CD14-positive monocyte (primary cell): ENCODE measurements at regions not wholly inside any gene's neighbourhood (a gene's known extent, or its start where the extent isn't known, plus 50 kb on each side); places are given as distances from the start of the nearest gene placed in this dataset.

Experiments
- DNase-seq, 3 donors: peaks; one replicate each; pipeline ENCODE4 v3.0.0-alpha.2; 2011 to 2022
- H2AFZ ChIP-seq: 2 replicates; pipeline ENCODE4 v1.6.0; 2012; ENCODE audit warnings: mild to moderate bottlenecking, low read depth, low read length, inconsistent platforms; ENCODE audit not compliant: insufficient read depth, poor library complexity, severe bottlenecking
- H3K27ac ChIP-seq, 2 donors: 1 replicate in 1 of 2; 2 replicates in 1 of 2; pipeline ENCODE4 v1.5.1; 2012 to 2013; ENCODE audit warnings: low read length in 2 of 2, control low read depth in 1 of 2, inconsistent platforms in 1 of 2, low read depth in 1 of 2, mild to moderate bottlenecking in 1 of 2
- H3K27me3 ChIP-seq, 2 donors: one replicate each; pipeline versions ENCODE4 v1.6.0 to v1.6.1; 2011 to 2013; ENCODE audit warnings: low read length in 2 of 2; ENCODE audit not compliant: control insufficient read depth in 2 of 2, insufficient read depth in 2 of 2
- H3K36me3 ChIP-seq, 2 donors: replicated peaks in 1 of 2; 1 replicate in 1 of 2; 2 replicates in 1 of 2; pipeline versions ENCODE4 v1.5.1 to v1.6.1; 2012 to 2013; ENCODE audit warnings: low read length in 2 of 2, control low read depth in 1 of 2, inconsistent platforms in 1 of 2, mild to moderate bottlenecking in 1 of 2; ENCODE audit not compliant: insufficient read depth in 2 of 2, control insufficient read depth in 1 of 2
- H3K4me1 ChIP-seq, 2 donors: 1 replicate in 1 of 2; 2 replicates in 1 of 2; pipeline versions ENCODE4 v1.5.1 to v1.6.1; 2012 to 2013; ENCODE audit warnings: low read length in 2 of 2, control low read depth in 1 of 2, inconsistent platforms in 1 of 2, mild to moderate bottlenecking in 1 of 2, moderate library complexity in 1 of 2; ENCODE audit not compliant: insufficient read depth in 2 of 2, control insufficient read depth in 1 of 2
- H3K4me2 ChIP-seq: replicated peaks from 2 replicates; pipeline ENCODE3; 2012; ENCODE audit warnings: low read length, moderate library complexity, mild to moderate bottlenecking; ENCODE audit not compliant: poor library complexity, severe bottlenecking; ENCODE audit errors: extremely low read depth
- H3K4me3 ChIP-seq, 3 experiments: fragments of 200-600 bp in 1 of 3; sonication (generic) in 1 of 3; replicated peaks in 1 of 3; 1 replicate in 2 of 3; 2 replicates in 1 of 3; pipeline ENCODE4 v1.5.1; 2011 to 2013; ENCODE audit warnings: low read length in 3 of 3, mild to moderate bottlenecking in 3 of 3, control low read depth in 2 of 3, low read depth in 2 of 3, inconsistent platforms in 1 of 3, moderate library complexity in 1 of 3
- H3K79me2 ChIP-seq: 2 replicates; pipeline ENCODE4 v1.6.0; 2012; ENCODE audit warnings: mild to moderate bottlenecking, control low read depth, inconsistent platforms, low read length, moderate library complexity; ENCODE audit not compliant: insufficient read depth
- H3K9ac ChIP-seq: 2 replicates; pipeline ENCODE4 v1.6.0; 2017; ENCODE audit warnings: low read length, mild to moderate bottlenecking; ENCODE audit not compliant: insufficient read depth, poor library complexity, severe bottlenecking
- H3K9me3 ChIP-seq, 2 donors: replicated peaks in 1 of 2; 1 replicate in 1 of 2; 2 replicates in 1 of 2; pipeline versions ENCODE4 v1.5.1 to v1.6.1; 2012 to 2013; ENCODE audit warnings: low read length in 2 of 2, control low read depth in 1 of 2; ENCODE audit not compliant: control insufficient read depth in 1 of 2, insufficient read depth in 1 of 2
- H4K20me1 ChIP-seq: 2 replicates; pipeline ENCODE4 v1.6.0; 2012; ENCODE audit warnings: mild to moderate bottlenecking, low read length, control low read depth, moderate library complexity; ENCODE audit not compliant: insufficient read depth
- H3K27ac Mint-ChIP-seq, 7 donors: one replicate each; pipeline ENCODE4 v1.8.0; 2020; ENCODE audit warnings: mild to moderate bottlenecking in 7 of 7, mixed read lengths in 7 of 7, moderate library complexity in 6 of 7, inconsistent platforms in 2 of 7
- H3K27me3 Mint-ChIP-seq, 3 donors: one replicate each; pipeline ENCODE4 v1.8.0; 2021 to 2022; ENCODE audit warnings: low read depth in 3 of 3, mild to moderate bottlenecking in 3 of 3, mixed read lengths in 3 of 3, moderate library complexity in 3 of 3, inconsistent platforms in 1 of 3
- H3K36me3 Mint-ChIP-seq, 2 donors: one replicate each; pipeline ENCODE4 v1.8.0; 2020; ENCODE audit warnings: mixed read lengths in 2 of 2, inconsistent platforms in 1 of 2, mild to moderate bottlenecking in 1 of 2
- H3K4me1 Mint-ChIP-seq: one replicate; pipeline ENCODE4 v1.8.0; 2020; ENCODE audit warnings: mild to moderate bottlenecking, mixed read lengths
- H3K4me3 Mint-ChIP-seq, 2 donors: one replicate each; pipeline ENCODE4 v1.8.0; 2020; ENCODE audit warnings: mild to moderate bottlenecking in 2 of 2, mixed read lengths in 2 of 2, moderate library complexity in 1 of 2
- H3K9me3 Mint-ChIP-seq, 7 donors: one replicate each; pipeline ENCODE4 v1.8.0; 2020 to 2022; ENCODE audit warnings: mixed read lengths in 7 of 7, mild to moderate bottlenecking in 6 of 7, moderate library complexity in 6 of 7, inconsistent platforms in 2 of 7
- CTCF ChIP-seq: fragments of 200-600 bp; IDR thresholded peaks from one replicate; pipeline ENCODE4 v1.8.0; 2022; ENCODE audit warnings: antibody characterized with exemption, mild to moderate bottlenecking
- WGBS: methylation state at CpG from one replicate; pipeline ENCODE4 v1.1.5; 2013; ENCODE audit warnings: missing lambda C conversion rate; ENCODE audit not compliant: insufficient coverage; 5-methylcytosine and 5-hydroxymethylcytosine counted together
- intact Hi-C, 2 donors: fragments of 100-400 bp; cut with micrococcal nuclease; formaldehyde crosslinking; loops; one replicate each; pipeline versions ENCODE4 v1.15.0 to v1.15.1; 2023

- H3K36me3 ChIP-seq, result no peaks in the 10 kb centered on the region
- no peak overlapping the region for H3K9ac ChIP-seq
- no peaks in the 10 kb centered on the region for H3K27me3 Mint-ChIP-seq
- no peaks in the 10 kb centered on the region for H3K4me1 Mint-ChIP-seq
- no peak overlapping the region for H3K27ac Mint-ChIP-seq
- H2AFZ ChIP-seq, result no peak overlapping the region
- no peaks in the 10 kb centered on the region for H4K20me1 ChIP-seq
- H3K9me3 Mint-ChIP-seq, result peaks cover 0 to 4% (median 3%) of the 10 kb centered on the region in 7 donors
- H3K4me3 Mint-ChIP-seq, result no peak overlapping the region
- H3K9me3 ChIP-seq, result peaks cover 0 to 5% of the 10 kb centered on the region in 2 donors
- no peaks in the 10 kb centered on the region for H3K4me1 ChIP-seq
- H3K4me2 ChIP-seq, result no peak overlapping the region
- no peak overlapping the region for H3K27ac ChIP-seq
- TF ChIP-seq CTCF, result no peak
- no peak overlapping the region for H3K4me3 ChIP-seq
- intact Hi-C loops, result no loop called here
- no peaks in the 10 kb centered on the region for H3K79me2 ChIP-seq
- no peaks in the 10 kb centered on the region for H3K36me3 Mint-ChIP-seq
- 88% methylated on average over 2 of the region's 5 CpGs for WGBS
- DNase-seq, result no peak
- no peaks in the 10 kb centered on the region for H3K27me3 ChIP-seq
Measured at GRCh38 chr3:182007441-182007840, 295.7 kb downstream of the SOX2 start.

- intact Hi-C loops, result no loop called here
- no peaks in the 10 kb centered on the region for H3K4me1 ChIP-seq
- no peak overlapping the region for H3K4me2 ChIP-seq
- no peak for TF ChIP-seq CTCF
- H3K27ac ChIP-seq, result no peak overlapping the region
- H3K79me2 ChIP-seq, result no peaks in the 10 kb centered on the region
- H3K9me3 Mint-ChIP-seq, result peaks cover 0 to 9% (median 6%) of the 10 kb centered on the region in 7 donors
- no peak overlapping the region for H3K4me3 ChIP-seq
- 100% methylated on average over 1 of the region's 2 CpGs for WGBS
- peaks cover 0 to 2% (median 0%) of the 10 kb centered on the region in 3 donors for H3K27me3 Mint-ChIP-seq
- no peak overlapping the region for H3K4me3 Mint-ChIP-seq
- DNase-seq, result no peak
- H3K27me3 ChIP-seq, result no peaks in the 10 kb centered on the region
- no peaks in the 10 kb centered on the region for H4K20me1 ChIP-seq
- H3K9ac ChIP-seq, result no peak overlapping the region
- peaks cover 11 to 15% of the 10 kb centered on the region in 2 donors for H3K9me3 ChIP-seq
- H2AFZ ChIP-seq, result no peak overlapping the region
- H3K36me3 ChIP-seq, result no peaks in the 10 kb centered on the region
- H3K27ac Mint-ChIP-seq, result no peak overlapping the region
- H3K36me3 Mint-ChIP-seq, result no peaks in the 10 kb centered on the region
- H3K4me1 Mint-ChIP-seq, result no peaks in the 10 kb centered on the region
Measured at GRCh38 chr3:182018361-182018760, 306.6 kb downstream of the SOX2 start.
